HCT116 (cell line): ENCODE measurements at regions not wholly inside any gene's neighbourhood (a gene's known extent, or its start where the extent isn't known, plus 50 kb on each side); places are given as distances from the start of the nearest gene placed in this dataset.

ENCODE experiments used
- ATAC-seq: fragments of 200-7000 bp; cut with Tn5 transposase; 2 replicates; pipeline ENCODE4 v1.9.1; 2020; ENCODE audit warnings: mild to moderate bottlenecking, moderate library complexity
- BruUV-seq: library from RNA; stranded (reverse); fragments of 400-500 nt; replicated peaks from 2 replicates; lab custom pipeline; 2021; lab: Mats Ljungman, UMichigan
- CTCF ChIA-PET: fragments of 300-600 bp; sonication (Branson Sonifier 250); formaldehyde crosslinking; loops from one replicate; lab custom pipeline; 2021; ENCODE audit warnings: antibody characterized with exemption; lab: Charles Lee
- POLR2A ChIA-PET: fragments of 300-600, 350-600 bp; sonication (Branson Sonifier 250); formaldehyde crosslinking; loops from one replicate; lab custom pipeline; 2021; ENCODE audit warnings: antibody characterized with exemption; lab: Charles Lee
- RAD21 ChIA-PET, 2 experiments: fragments of 300-600 bp; sonication (Branson Sonifier 250); formaldehyde crosslinking; loops; one replicate each; lab custom pipeline; 2023; ENCODE audit warnings: low total read pairs in 2 of 2; ENCODE audit not compliant: uncharacterized antibody in 2 of 2, unreplicated experiment in 2 of 2, low non-redundant PET in 1 of 2; lab: Charles Lee
- DNase-seq: peaks from one replicate; pipeline ENCODE4 v3.0.0-alpha.2; 2010; ENCODE audit warnings: low read depth, low spot score
- H2AFZ ChIP-seq: fragments of 200-600 bp; shearing (Covaris generic), sonication (generic); 2 replicates; pipeline ENCODE4 v1.6.1; 2017; ENCODE audit warnings: low read depth, mixed run types, mixed read lengths, antibody characterized with exemption, low read length; ENCODE audit not compliant: poor library complexity, severe bottlenecking
- H3K27ac ChIP-seq: 2 replicates; pipeline ENCODE4 v1.5.1; 2012; ENCODE audit warnings: low read depth, low read length
- H3K27me3 ChIP-seq: fragments of 200-600 bp; sonication (generic); 2 replicates; pipeline ENCODE4 v1.6.1; 2016; ENCODE audit warnings: mixed run types, low read length, mixed read lengths; ENCODE audit not compliant: insufficient read depth
- H3K36me3 ChIP-seq, 2 experiments: fragments of 200-500 bp in 1 of 2; fragments of 200-600 bp in 1 of 2; sonication (Bioruptor generic) in 1 of 2; sonication (generic) in 1 of 2; 2 replicates each; pipeline versions ENCODE4 v1.5.1 to v1.6.1; 2014 to 2016; ENCODE audit warnings: low read length in 2 of 2, inconsistent platforms in 1 of 2, mixed read lengths in 1 of 2, mixed run types in 1 of 2; ENCODE audit not compliant: insufficient read depth in 2 of 2, control insufficient read depth in 1 of 2
- H3K4me1 ChIP-seq, 2 experiments: fragments of 200-600 bp in 1 of 2; sonication (generic) in 1 of 2; 2 replicates each; pipeline versions ENCODE4 v1.5.1 to v1.6.1; 2012 to 2017; ENCODE audit warnings: low read length in 2 of 2, inconsistent platforms in 1 of 2, mild to moderate bottlenecking in 1 of 2, mixed read lengths in 1 of 2, mixed run types in 1 of 2, moderate library complexity in 1 of 2; ENCODE audit not compliant: insufficient read depth in 2 of 2, control insufficient read depth in 1 of 2
- H3K4me2 ChIP-seq: fragments of 200-600 bp; sonication (generic); 2 replicates; pipeline ENCODE4 v1.6.1; 2017; ENCODE audit warnings: mixed run types, low read length, mixed read lengths
- H3K4me3 ChIP-seq, 2 experiments: fragments of 200-600 bp in 1 of 2; sonication (generic) in 1 of 2; replicated peaks in 1 of 2; 2 replicates each; pipeline ENCODE4 v1.5.1; 2011 to 2016; ENCODE audit warnings: low read length in 2 of 2, control low read depth in 1 of 2, low read depth in 1 of 2, mild to moderate bottlenecking in 1 of 2, mixed read lengths in 1 of 2, mixed run types in 1 of 2
- H3K79me2 ChIP-seq: fragments of 200-600 bp; sonication (generic); 2 replicates; pipeline ENCODE4 v1.6.1; 2017; ENCODE audit warnings: mild to moderate bottlenecking, mixed run types, low read length, moderate library complexity, mixed read lengths; ENCODE audit not compliant: insufficient read depth
- H3K9ac ChIP-seq: fragments of 200-600 bp; sonication (generic); 2 replicates; pipeline ENCODE4 v1.6.1; 2016; ENCODE audit warnings: low read length, mixed read lengths
- H3K9me2 ChIP-seq: fragments of 200-600 bp; sonication (generic), shearing (Covaris generic); 2 replicates; pipeline ENCODE4 v1.6.1; 2017; ENCODE audit warnings: mixed run types, mild to moderate bottlenecking, moderate library complexity; ENCODE audit not compliant: insufficient read depth
- H3K9me3 ChIP-seq, 2 experiments: fragments of 200-500 bp in 1 of 2; fragments of 200-600 bp in 1 of 2; sonication (Bioruptor generic) in 1 of 2; sonication (generic) in 1 of 2; 2 replicates each; pipeline ENCODE4 v1.6.1; 2014 to 2017; ENCODE audit warnings: low read length in 2 of 2, mixed read lengths in 2 of 2, inconsistent platforms in 1 of 2, low read depth in 1 of 2, mild to moderate bottlenecking in 1 of 2, mixed run types in 1 of 2, moderate library complexity in 1 of 2; ENCODE audit not compliant: control insufficient read depth in 1 of 2, insufficient read depth in 1 of 2
- H4K20me1 ChIP-seq: fragments of 200-600 bp; sonication (generic), shearing (Covaris generic); 2 replicates; pipeline ENCODE4 v1.6.1; 2017; ENCODE audit warnings: mixed run types, mild to moderate bottlenecking, moderate library complexity; ENCODE audit not compliant: insufficient read depth
- CBX3 ChIP-seq: IDR thresholded peaks from 2 replicates; pipeline ENCODE4 v1.6.1; 2012; ENCODE audit warnings: low read depth
- EZH2 ChIP-seq: fragments of 200-600 bp; sonication (generic); IDR thresholded peaks from 2 replicates; pipeline ENCODE4 v1.6.1; 2017; ENCODE audit warnings: antibody characterized with exemption, mixed run types
- EZH2phosphoT487 ChIP-seq: fragments of 200-600 bp; IDR thresholded peaks from 2 replicates; pipeline ENCODE4 v1.6.1; 2018; ENCODE audit warnings: antibody characterized with exemption, borderline replicate concordance
- FOSL1 ChIP-seq: IDR thresholded peaks from 2 replicates; pipeline ENCODE4 v1.6.1; 2012; ENCODE audit warnings: low read depth
- POLR2AphosphoS5 ChIP-seq: IDR thresholded peaks from 2 replicates; pipeline ENCODE4 v1.6.1; 2011; ENCODE audit warnings: mild to moderate bottlenecking, low read depth, low read length, moderate library complexity
- RAD21 ChIP-seq: IDR thresholded peaks from 2 replicates; pipeline ENCODE4 v1.6.1; 2012; ENCODE audit warnings: low read depth, mild to moderate bottlenecking
- SRF ChIP-seq: IDR thresholded peaks from 2 replicates; pipeline ENCODE4 v1.6.1; 2012; ENCODE audit warnings: low read depth
- YY1 ChIP-seq: IDR thresholded peaks from 2 replicates; pipeline ENCODE4 v1.6.1; 2011; ENCODE audit warnings: low read length, low read depth, moderate library complexity, mild to moderate bottlenecking; ENCODE audit not compliant: insufficient replicate concordance; ENCODE audit errors: extremely low read depth
- ZFX ChIP-seq: fragments of 450-650 bp; IDR thresholded peaks from 2 replicates; pipeline ENCODE4 v1.6.1; 2017
- ZNF274 ChIP-seq: fragments of 200-500 bp; sonication (Bioruptor generic); IDR thresholded peaks from 2 replicates; pipeline ENCODE4 v1.6.1; 2014; ENCODE audit warnings: mild to moderate bottlenecking, low read depth, low read length, inconsistent platforms
- intact Hi-C: fragments of 100-400 bp; cut with micrococcal nuclease; formaldehyde crosslinking; loops from 2 replicates; pipeline ENCODE4 v1.10.0; 2022
- TF ChIP-seq, protein P1 (sequence below): IDR thresholded peaks from 2 replicates; pipeline ENCODE4 v1.6.1; 2012
- TF ChIP-seq, protein P2 (sequence below): IDR thresholded peaks from 2 replicates; pipeline ENCODE4 v1.6.1; 2012

DNA sequence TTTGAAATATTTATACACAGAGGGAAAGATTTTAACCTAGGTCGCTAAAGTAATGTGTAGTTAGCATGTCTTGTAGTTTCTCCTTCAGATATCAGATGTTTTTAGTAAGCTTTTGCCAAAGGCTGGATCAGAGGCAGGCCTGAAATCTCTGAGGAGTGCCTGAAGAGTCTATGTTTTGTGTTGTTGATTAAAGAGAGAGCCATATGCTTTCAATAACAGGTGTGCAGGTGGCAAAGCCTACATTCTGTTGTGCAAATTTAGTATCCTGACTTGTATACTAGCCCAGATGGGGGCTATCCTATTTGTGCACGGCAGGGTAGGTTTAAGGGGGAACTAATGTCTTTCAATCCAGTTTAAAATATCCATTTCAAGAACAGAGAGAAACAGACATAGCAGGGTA is 167.1 kb upstream of the ATXN1 start:
- CTCF ChIA-PET, result no interaction called here
- no peak overlapping the region for H3K27ac ChIP-seq
- H3K4me2 ChIP-seq, result no peak overlapping the region
- RAD21 ChIA-PET, result no interaction called here
- ATAC-seq (no peak), DNase-seq (no peak)
- no peaks in the 10 kb centered on the region for H3K79me2 ChIP-seq
- no TSS peak for BruUV-seq
- no peaks in the 10 kb centered on the region for H3K9me3 ChIP-seq
- intact Hi-C loops, result no loop called here
- POLR2A ChIA-PET, result no interaction called here
- H3K4me1 ChIP-seq, result no peaks in the 10 kb centered on the region
- no peak overlapping the region for H2AFZ ChIP-seq
- H3K9me2 ChIP-seq, result no peaks in the 10 kb centered on the region
- H3K9ac ChIP-seq, result no peak overlapping the region
- no peaks in the 10 kb centered on the region for H3K36me3 ChIP-seq
- no peak overlapping the region for H3K4me3 ChIP-seq
- TF ChIP-seq CBX3 (no peak), EZH2 (no peak), ZNF274 (no peak), ZFX (no peak), EZH2phosphoT487 (no peak), FOSL1 (no peak), SRF (no peak), YY1 (no peak)
- TF ChIP-seq, protein P1, sequence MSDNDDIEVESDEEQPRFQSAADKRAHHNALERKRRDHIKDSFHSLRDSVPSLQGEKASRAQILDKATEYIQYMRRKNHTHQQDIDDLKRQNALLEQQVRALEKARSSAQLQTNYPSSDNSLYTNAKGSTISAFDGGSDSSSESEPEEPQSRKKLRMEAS, result no peak
- TF ChIP-seq, protein P2, sequence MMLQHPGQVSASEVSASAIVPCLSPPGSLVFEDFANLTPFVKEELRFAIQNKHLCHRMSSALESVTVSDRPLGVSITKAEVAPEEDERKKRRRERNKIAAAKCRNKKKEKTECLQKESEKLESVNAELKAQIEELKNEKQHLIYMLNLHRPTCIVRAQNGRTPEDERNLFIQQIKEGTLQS, result no peak
- no peaks in the 10 kb centered on the region for H3K27me3 ChIP-seq
- H4K20me1 ChIP-seq, result no peaks in the 10 kb centered on the region

DNA sequence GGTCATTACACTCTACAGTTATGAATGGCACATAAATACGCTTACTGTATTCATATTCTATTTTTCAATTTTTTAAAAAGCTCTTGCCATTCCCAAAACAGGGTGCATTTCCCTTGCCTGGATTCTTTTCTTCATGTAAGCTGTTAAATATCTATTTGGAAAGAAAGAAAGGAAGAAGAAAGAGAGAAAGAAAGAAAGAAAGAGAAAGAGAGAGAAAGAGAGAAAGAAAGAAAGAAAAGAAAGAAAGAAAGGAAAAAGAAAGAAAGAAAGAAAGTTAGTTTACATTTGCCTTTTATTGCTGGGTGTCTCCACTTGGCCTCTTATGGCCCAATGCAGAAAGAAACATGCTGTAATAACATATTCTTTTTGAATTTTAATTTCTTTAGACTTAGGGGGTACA is 165.9 kb upstream of the ATXN1 start:
- RAD21 ChIA-PET, result no interaction called here
- ATAC-seq, result no peak
- POLR2A ChIA-PET, result no interaction called here

More for the DNA sequence above, 165.9 kb upstream of the ATXN1 start:
- no peak overlapping the region for H3K9ac ChIP-seq
- no peaks in the 10 kb centered on the region for H3K36me3 ChIP-seq
- H3K9me2 ChIP-seq, result no peaks in the 10 kb centered on the region
- TF ChIP-seq FOSL1 (no peak), POLR2AphosphoS5 (no peak), RAD21 (no peak), YY1 (no peak)
- no peak for DNase-seq
- CTCF ChIA-PET, result no interaction called here
- H3K9me3 ChIP-seq, result no peaks in the 10 kb centered on the region
- H3K4me1 ChIP-seq, result no peaks in the 10 kb centered on the region
- no peak overlapping the region for H2AFZ ChIP-seq
- no peak overlapping the region for H3K4me3 ChIP-seq
- no peaks in the 10 kb centered on the region for H3K79me2 ChIP-seq
- H4K20me1 ChIP-seq, result no peaks in the 10 kb centered on the region
- no peaks in the 10 kb centered on the region for H3K27me3 ChIP-seq
- H3K27ac ChIP-seq, result no peak overlapping the region
- H3K4me2 ChIP-seq, result no peak overlapping the region
- BruUV-seq, result no TSS peak
- intact Hi-C loops, result no loop called here
